WTC11 (cell line): ENCODE measurements at regions not wholly inside any gene's neighbourhood (a gene's known extent, or its start where the extent isn't known, plus 50 kb on each side); places are given as distances from the start of the nearest gene placed in this dataset.
"Not testable (repeated sequence)": the region's sequence is repeated elsewhere in the genome, so short reads cannot be mapped to it uniquely, and the experiment has no call there.

ENCODE experiments used
- ATAC-seq: fragments of 200-7000 bp; cut with Tn5 transposase; 2 replicates; pipeline ENCODE4 v1.10.0; 2021; ENCODE audit warnings: mild to moderate bottlenecking, moderate library complexity
- CTCF ChIA-PET: fragments of 300-600 bp; sonication (Branson Sonifier 250); formaldehyde crosslinking; loops from one replicate; lab custom pipeline; 2021; ENCODE audit warnings: antibody characterized with exemption; lab: Charles Lee
- POLR2A ChIA-PET: fragments of 350-600 bp; sonication (Branson Sonifier 250); formaldehyde crosslinking; loops from one replicate; lab custom pipeline; 2021; ENCODE audit warnings: antibody characterized with exemption; lab: Charles Lee
- DNase-seq: peaks from one replicate; pipeline ENCODE4 v3.0.0; 2021; ENCODE audit warnings: low spot score
- H3K27ac Mint-ChIP-seq: 2 replicates; pipeline ENCODE4 v1.8.0; 2021; ENCODE audit warnings: mixed read lengths
- H3K27me3 Mint-ChIP-seq: 2 replicates; pipeline ENCODE4 v1.8.0; 2021; ENCODE audit warnings: low read depth, mild to moderate bottlenecking, moderate library complexity, mixed read lengths
- H3K36me3 Mint-ChIP-seq: 2 replicates; pipeline ENCODE4 v1.8.0; 2021; ENCODE audit warnings: mixed read lengths
- H3K4me1 Mint-ChIP-seq: 2 replicates; pipeline ENCODE4 v1.8.0; 2022; ENCODE audit warnings: mixed read lengths
- H3K4me3 Mint-ChIP-seq: 2 replicates; pipeline ENCODE4 v1.8.0; 2021; ENCODE audit warnings: mild to moderate bottlenecking, moderate library complexity, mixed read lengths
- H3K9me3 Mint-ChIP-seq: 2 replicates; pipeline ENCODE4 v1.8.0; 2021; ENCODE audit warnings: mixed read lengths
- ATF1 ChIP-seq: sonication (generic); formaldehyde crosslinking; IDR thresholded peaks from 2 replicates; pipeline ENCODE4 v1.8.1; 2023; ENCODE audit warnings: mild to moderate bottlenecking, moderate library complexity, missing genetic modification reagents
- HMGA2 ChIP-seq: fragments of 250-450 bp; sonication (Bioruptor Pico); IDR thresholded peaks from 2 replicates; pipeline ENCODE4 v1.4.0; 2021; ENCODE audit warnings: mild to moderate bottlenecking, moderate library complexity
- JUN ChIP-seq: sonication (generic); formaldehyde crosslinking; IDR thresholded peaks from 2 replicates; pipeline ENCODE4 v1.8.0; 2023; ENCODE audit warnings: mild to moderate bottlenecking, missing genetic modification reagents
- MXD4 ChIP-seq: fragments of 250-450 bp; sonication (Bioruptor Pico); IDR thresholded peaks from 2 replicates; pipeline ENCODE4 v1.8.0; 2021; ENCODE audit warnings: mild to moderate bottlenecking, moderate library complexity, borderline replicate concordance
- NR3C1 ChIP-seq: sonication (generic); formaldehyde crosslinking; conservative IDR thresholded peaks from 2 replicates; pipeline ENCODE4 v1.8.1; 2023; ENCODE audit warnings: low read depth, mild to moderate bottlenecking, missing genetic modification reagents
- PRRX2 ChIP-seq: fragments of 250-450 bp; sonication (Bioruptor Pico); IDR thresholded peaks from 2 replicates; pipeline ENCODE4 v1.8.0; 2021; ENCODE audit warnings: mild to moderate bottlenecking
- SP1 ChIP-seq: sonication (generic); formaldehyde crosslinking; conservative IDR thresholded peaks from 2 replicates; pipeline ENCODE4 v1.8.1; 2022; ENCODE audit warnings: missing genetic modification reagents
- TEAD4 ChIP-seq: sonication (generic); formaldehyde crosslinking; IDR thresholded peaks from 2 replicates; pipeline ENCODE4 v1.8.0; 2022; ENCODE audit warnings: mild to moderate bottlenecking, missing genetic modification reagents
- ZNF219 ChIP-seq: sonication (generic); formaldehyde crosslinking; IDR thresholded peaks from 2 replicates; pipeline ENCODE4 v1.8.0; 2023; ENCODE audit warnings: missing genetic modification reagents, mild to moderate bottlenecking, borderline replicate concordance
- ZNF671 ChIP-seq: fragments of 250-450 bp; sonication (Bioruptor Pico); IDR thresholded peaks from 2 replicates; pipeline ENCODE4 v1.8.0; 2021; ENCODE audit warnings: mild to moderate bottlenecking
- TF ChIP-seq, protein P1 (sequence below): sonication (generic); formaldehyde crosslinking; IDR thresholded peaks from 2 replicates; pipeline ENCODE4 v1.8.1; 2023; ENCODE audit warnings: mild to moderate bottlenecking, missing genetic modification reagents
- TF ChIP-seq, protein P2 (sequence below): fragments of 250-450 bp; sonication (Bioruptor Pico); IDR thresholded peaks from 2 replicates; pipeline ENCODE4 v1.9.0; 2021; ENCODE audit warnings: mild to moderate bottlenecking, borderline replicate concordance
- TF ChIP-seq, protein P3 (sequence below): sonication (generic); formaldehyde crosslinking; IDR thresholded peaks from 2 replicates; pipeline ENCODE4 v1.8.1; 2023; ENCODE audit warnings: mild to moderate bottlenecking, missing genetic modification reagents
- TF ChIP-seq, protein P4 (sequence below): sonication (generic); formaldehyde crosslinking; IDR thresholded peaks from 2 replicates; pipeline ENCODE4 v1.8.0; 2023; ENCODE audit warnings: missing genetic modification reagents, mild to moderate bottlenecking, borderline replicate concordance

DNA sequence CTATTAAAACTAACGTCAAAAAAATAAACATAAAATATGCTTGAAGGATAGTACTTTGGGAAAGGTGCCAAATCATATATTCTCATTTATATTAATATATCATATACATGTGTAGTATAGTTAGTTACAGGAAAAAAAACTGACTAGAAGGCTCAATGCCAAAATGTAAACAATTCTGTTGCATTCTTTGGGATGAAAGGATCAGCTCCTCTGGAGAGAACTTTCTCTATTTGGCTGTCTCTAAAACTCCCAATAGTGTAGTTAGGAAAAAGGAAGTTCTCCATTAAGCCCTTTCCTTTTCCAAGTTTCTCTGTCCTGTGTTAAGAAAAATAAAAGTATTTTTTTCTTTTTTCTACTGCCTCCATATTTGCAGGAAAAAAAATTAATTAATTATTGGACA lies 86.5 kb upstream of the BTN3A2 start:
- Mint-ChIP-seq H3K27me3 (no peaks in the 10 kb centered on the region), H3K27ac (no peak overlapping the region), H3K9me3 (peaks cover 4% of the 10 kb centered on the region; the same call in 1 of the 2 replicates), H3K4me1 (peaks cover 42% of the 10 kb centered on the region), H3K36me3 (0 out of 2 replicates have a peak, but pooled peaks cover 3% of the 10 kb centered on the region)
- POLR2A ChIA-PET, result interaction anchor here (0.8 to 1.3 kb wide), 2 partner anchors 28 to 64 kb away, joined by 3 to 9 read pairs; a partner anchor contains a TSS
- DNase-seq, result no peak
- TF ChIP-seq ATF1 (CRISPR knock-in tag) (no peak), ZNF671 (CRISPR knock-in tag) (no peak), PRRX2 (CRISPR knock-in tag) (no peak), NR3C1 (no peak), MXD4 (CRISPR knock-in tag) (no peak), SP1 (no peak), TEAD4 (CRISPR knock-in tag) (no peak), JUN (CRISPR knock-in tag) (no peak), ZNF219 (no peak), HMGA2 (CRISPR knock-in tag) (no peak)
- TF ChIP-seq, protein P1, sequence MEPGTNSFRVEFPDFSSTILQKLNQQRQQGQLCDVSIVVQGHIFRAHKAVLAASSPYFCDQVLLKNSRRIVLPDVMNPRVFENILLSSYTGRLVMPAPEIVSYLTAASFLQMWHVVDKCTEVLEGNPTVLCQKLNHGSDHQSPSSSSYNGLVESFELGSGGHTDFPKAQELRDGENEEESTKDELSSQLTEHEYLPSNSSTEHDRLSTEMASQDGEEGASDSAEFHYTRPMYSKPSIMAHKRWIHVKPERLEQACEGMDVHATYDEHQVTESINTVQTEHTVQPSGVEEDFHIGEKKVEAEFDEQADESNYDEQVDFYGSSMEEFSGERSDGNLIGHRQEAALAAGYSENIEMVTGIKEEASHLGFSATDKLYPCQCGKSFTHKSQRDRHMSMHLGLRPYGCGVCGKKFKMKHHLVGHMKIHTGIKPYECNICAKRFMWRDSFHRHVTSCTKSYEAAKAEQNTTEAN (CRISPR knock-in tag), result no peak
- TF ChIP-seq, protein P2, sequence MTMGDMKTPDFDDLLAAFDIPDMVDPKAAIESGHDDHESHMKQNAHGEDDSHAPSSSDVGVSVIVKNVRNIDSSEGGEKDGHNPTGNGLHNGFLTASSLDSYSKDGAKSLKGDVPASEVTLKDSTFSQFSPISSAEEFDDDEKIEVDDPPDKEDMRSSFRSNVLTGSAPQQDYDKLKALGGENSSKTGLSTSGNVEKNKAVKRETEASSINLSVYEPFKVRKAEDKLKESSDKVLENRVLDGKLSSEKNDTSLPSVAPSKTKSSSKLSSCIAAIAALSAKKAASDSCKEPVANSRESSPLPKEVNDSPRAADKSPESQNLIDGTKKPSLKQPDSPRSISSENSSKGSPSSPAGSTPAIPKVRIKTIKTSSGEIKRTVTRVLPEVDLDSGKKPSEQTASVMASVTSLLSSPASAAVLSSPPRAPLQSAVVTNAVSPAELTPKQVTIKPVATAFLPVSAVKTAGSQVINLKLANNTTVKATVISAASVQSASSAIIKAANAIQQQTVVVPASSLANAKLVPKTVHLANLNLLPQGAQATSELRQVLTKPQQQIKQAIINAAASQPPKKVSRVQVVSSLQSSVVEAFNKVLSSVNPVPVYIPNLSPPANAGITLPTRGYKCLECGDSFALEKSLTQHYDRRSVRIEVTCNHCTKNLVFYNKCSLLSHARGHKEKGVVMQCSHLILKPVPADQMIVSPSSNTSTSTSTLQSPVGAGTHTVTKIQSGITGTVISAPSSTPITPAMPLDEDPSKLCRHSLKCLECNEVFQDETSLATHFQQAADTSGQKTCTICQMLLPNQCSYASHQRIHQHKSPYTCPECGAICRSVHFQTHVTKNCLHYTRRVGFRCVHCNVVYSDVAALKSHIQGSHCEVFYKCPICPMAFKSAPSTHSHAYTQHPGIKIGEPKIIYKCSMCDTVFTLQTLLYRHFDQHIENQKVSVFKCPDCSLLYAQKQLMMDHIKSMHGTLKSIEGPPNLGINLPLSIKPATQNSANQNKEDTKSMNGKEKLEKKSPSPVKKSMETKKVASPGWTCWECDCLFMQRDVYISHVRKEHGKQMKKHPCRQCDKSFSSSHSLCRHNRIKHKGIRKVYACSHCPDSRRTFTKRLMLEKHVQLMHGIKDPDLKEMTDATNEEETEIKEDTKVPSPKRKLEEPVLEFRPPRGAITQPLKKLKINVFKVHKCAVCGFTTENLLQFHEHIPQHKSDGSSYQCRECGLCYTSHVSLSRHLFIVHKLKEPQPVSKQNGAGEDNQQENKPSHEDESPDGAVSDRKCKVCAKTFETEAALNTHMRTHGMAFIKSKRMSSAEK (CRISPR knock-in tag), result no peak
- TF ChIP-seq, protein P3, sequence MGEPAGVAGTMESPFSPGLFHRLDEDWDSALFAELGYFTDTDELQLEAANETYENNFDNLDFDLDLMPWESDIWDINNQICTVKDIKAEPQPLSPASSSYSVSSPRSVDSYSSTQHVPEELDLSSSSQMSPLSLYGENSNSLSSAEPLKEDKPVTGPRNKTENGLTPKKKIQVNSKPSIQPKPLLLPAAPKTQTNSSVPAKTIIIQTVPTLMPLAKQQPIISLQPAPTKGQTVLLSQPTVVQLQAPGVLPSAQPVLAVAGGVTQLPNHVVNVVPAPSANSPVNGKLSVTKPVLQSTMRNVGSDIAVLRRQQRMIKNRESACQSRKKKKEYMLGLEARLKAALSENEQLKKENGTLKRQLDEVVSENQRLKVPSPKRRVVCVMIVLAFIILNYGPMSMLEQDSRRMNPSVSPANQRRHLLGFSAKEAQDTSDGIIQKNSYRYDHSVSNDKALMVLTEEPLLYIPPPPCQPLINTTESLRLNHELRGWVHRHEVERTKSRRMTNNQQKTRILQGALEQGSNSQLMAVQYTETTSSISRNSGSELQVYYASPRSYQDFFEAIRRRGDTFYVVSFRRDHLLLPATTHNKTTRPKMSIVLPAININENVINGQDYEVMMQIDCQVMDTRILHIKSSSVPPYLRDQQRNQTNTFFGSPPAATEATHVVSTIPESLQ, result no peak
- TF ChIP-seq, protein P4, sequence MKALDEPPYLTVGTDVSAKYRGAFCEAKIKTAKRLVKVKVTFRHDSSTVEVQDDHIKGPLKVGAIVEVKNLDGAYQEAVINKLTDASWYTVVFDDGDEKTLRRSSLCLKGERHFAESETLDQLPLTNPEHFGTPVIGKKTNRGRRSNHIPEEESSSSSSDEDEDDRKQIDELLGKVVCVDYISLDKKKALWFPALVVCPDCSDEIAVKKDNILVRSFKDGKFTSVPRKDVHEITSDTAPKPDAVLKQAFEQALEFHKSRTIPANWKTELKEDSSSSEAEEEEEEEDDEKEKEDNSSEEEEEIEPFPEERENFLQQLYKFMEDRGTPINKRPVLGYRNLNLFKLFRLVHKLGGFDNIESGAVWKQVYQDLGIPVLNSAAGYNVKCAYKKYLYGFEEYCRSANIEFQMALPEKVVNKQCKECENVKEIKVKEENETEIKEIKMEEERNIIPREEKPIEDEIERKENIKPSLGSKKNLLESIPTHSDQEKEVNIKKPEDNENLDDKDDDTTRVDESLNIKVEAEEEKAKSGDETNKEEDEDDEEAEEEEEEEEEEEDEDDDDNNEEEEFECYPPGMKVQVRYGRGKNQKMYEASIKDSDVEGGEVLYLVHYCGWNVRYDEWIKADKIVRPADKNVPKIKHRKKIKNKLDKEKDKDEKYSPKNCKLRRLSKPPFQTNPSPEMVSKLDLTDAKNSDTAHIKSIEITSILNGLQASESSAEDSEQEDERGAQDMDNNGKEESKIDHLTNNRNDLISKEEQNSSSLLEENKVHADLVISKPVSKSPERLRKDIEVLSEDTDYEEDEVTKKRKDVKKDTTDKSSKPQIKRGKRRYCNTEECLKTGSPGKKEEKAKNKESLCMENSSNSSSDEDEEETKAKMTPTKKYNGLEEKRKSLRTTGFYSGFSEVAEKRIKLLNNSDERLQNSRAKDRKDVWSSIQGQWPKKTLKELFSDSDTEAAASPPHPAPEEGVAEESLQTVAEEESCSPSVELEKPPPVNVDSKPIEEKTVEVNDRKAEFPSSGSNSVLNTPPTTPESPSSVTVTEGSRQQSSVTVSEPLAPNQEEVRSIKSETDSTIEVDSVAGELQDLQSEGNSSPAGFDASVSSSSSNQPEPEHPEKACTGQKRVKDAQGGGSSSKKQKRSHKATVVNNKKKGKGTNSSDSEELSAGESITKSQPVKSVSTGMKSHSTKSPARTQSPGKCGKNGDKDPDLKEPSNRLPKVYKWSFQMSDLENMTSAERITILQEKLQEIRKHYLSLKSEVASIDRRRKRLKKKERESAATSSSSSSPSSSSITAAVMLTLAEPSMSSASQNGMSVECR (CRISPR knock-in tag), result no peak
- TF ChIP-seq, all 79 proteins: peak for 0
- no peak overlapping the region for H3K4me3 Mint-ChIP-seq
- ATAC-seq, result no peak
- CTCF ChIA-PET, result interaction anchor here (0.6 kb wide), 1 partner anchor 945 kb away, joined by 4 read pairs; no protein-coding TSS in a partner anchor

DNA sequence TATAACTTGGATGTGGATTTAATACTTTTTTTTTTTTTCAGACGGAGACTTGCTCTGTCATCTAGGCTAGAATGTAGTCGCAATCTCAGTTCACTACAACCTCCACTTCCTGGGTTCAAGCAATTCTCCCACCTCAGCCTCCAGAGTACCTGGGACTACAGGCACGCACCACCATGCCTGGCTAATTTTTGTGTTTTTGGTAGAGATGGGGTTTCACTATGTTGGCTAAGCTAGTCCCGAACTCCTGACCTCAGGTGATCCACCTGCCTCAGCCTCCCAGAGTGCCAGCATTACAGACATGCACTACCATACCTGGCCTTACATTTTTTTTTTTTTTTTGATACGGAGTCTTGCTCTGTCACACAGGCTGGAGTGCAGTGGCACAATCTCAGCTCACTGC lies 85.6 kb upstream of the BTN3A2 start:
- not testable (repeated sequence) for H3K27me3 Mint-ChIP-seq, DNase-seq, ATAC-seq, H3K9me3 Mint-ChIP-seq, H3K4me3 Mint-ChIP-seq, H3K27ac Mint-ChIP-seq, H3K36me3 Mint-ChIP-seq
- POLR2A ChIA-PET, result interaction anchor here (0.7 kb wide), 2 partner anchors 13 to 198 kb away, joined by 3 read pairs; no protein-coding TSS in a partner anchor
- peaks cover 42% of the 10 kb centered on the region for H3K4me1 Mint-ChIP-seq
- CTCF ChIA-PET, result interaction anchor here (0.6 kb wide), 1 partner anchor 16 kb away, joined by 3 read pairs; no protein-coding TSS in a partner anchor
